H1 (cell line): ENCODE measurements at regions not wholly inside any gene's neighbourhood (a gene's known extent, or its start where the extent isn't known, plus 50 kb on each side); places are given as distances from the start of the nearest gene placed in this dataset.

Experiments
- ATF3 ChIP-seq: IDR thresholded peaks from 2 replicates; pipeline ENCODE4 v1.6.1; 2011; ENCODE audit warnings: low read depth, mild to moderate bottlenecking, low read length; ENCODE audit not compliant: insufficient read depth
- CEBPB ChIP-seq: IDR thresholded peaks from 2 replicates; pipeline ENCODE4 v1.6.1; 2012; ENCODE audit warnings: low read depth, low read length
- GABPA ChIP-seq: IDR thresholded peaks from 2 replicates; pipeline ENCODE4 v1.6.1; 2011; ENCODE audit warnings: mild to moderate bottlenecking, low read length, moderate library complexity, borderline replicate concordance; ENCODE audit not compliant: insufficient read depth
- RFX5 ChIP-seq: IDR thresholded peaks from 2 replicates; pipeline ENCODE4 v1.6.1; 2011; ENCODE audit warnings: low read depth, low read length, improper control_type of control experiment, borderline replicate concordance
- TBP ChIP-seq: IDR thresholded peaks from 2 replicates; pipeline ENCODE4 v1.6.1; 2011; ENCODE audit warnings: low read depth, low read length, improper control_type of control experiment
- TF ChIP-seq, protein P1 (sequence below): fragments of 300-600 bp; sonication (generic); IDR thresholded peaks from 2 replicates; pipeline ENCODE4 v1.7.1; 2012; ENCODE audit warnings: low read length, moderate library complexity, mild to moderate bottlenecking, inconsistent platforms; ENCODE audit not compliant: insufficient replicate concordance

DNA sequence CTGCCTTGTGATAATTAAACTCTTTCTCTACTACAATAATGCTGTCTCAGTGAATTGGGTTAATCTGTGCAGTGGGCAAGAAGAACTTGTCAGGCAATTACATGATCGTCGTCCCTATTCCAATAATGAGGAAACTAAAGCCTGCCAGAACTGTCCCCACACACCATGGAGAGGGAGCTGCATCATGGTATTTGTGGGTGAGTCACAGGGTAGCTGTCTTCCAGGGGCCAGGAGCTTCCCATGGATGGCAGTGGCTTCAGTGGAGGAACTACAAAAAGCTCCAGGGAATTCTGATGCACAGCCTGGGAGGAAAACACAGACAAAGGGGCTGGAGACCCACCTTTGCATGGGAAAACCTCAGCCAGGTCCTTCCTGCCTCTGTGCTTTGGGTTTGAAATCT lies 83.3 kb upstream of the C16orf82 start (continued):
- no peak for TF ChIP-seq ATF3
- TF ChIP-seq RFX5, result no peak
- no peak for TF ChIP-seq TBP
- TF ChIP-seq, protein P1, sequence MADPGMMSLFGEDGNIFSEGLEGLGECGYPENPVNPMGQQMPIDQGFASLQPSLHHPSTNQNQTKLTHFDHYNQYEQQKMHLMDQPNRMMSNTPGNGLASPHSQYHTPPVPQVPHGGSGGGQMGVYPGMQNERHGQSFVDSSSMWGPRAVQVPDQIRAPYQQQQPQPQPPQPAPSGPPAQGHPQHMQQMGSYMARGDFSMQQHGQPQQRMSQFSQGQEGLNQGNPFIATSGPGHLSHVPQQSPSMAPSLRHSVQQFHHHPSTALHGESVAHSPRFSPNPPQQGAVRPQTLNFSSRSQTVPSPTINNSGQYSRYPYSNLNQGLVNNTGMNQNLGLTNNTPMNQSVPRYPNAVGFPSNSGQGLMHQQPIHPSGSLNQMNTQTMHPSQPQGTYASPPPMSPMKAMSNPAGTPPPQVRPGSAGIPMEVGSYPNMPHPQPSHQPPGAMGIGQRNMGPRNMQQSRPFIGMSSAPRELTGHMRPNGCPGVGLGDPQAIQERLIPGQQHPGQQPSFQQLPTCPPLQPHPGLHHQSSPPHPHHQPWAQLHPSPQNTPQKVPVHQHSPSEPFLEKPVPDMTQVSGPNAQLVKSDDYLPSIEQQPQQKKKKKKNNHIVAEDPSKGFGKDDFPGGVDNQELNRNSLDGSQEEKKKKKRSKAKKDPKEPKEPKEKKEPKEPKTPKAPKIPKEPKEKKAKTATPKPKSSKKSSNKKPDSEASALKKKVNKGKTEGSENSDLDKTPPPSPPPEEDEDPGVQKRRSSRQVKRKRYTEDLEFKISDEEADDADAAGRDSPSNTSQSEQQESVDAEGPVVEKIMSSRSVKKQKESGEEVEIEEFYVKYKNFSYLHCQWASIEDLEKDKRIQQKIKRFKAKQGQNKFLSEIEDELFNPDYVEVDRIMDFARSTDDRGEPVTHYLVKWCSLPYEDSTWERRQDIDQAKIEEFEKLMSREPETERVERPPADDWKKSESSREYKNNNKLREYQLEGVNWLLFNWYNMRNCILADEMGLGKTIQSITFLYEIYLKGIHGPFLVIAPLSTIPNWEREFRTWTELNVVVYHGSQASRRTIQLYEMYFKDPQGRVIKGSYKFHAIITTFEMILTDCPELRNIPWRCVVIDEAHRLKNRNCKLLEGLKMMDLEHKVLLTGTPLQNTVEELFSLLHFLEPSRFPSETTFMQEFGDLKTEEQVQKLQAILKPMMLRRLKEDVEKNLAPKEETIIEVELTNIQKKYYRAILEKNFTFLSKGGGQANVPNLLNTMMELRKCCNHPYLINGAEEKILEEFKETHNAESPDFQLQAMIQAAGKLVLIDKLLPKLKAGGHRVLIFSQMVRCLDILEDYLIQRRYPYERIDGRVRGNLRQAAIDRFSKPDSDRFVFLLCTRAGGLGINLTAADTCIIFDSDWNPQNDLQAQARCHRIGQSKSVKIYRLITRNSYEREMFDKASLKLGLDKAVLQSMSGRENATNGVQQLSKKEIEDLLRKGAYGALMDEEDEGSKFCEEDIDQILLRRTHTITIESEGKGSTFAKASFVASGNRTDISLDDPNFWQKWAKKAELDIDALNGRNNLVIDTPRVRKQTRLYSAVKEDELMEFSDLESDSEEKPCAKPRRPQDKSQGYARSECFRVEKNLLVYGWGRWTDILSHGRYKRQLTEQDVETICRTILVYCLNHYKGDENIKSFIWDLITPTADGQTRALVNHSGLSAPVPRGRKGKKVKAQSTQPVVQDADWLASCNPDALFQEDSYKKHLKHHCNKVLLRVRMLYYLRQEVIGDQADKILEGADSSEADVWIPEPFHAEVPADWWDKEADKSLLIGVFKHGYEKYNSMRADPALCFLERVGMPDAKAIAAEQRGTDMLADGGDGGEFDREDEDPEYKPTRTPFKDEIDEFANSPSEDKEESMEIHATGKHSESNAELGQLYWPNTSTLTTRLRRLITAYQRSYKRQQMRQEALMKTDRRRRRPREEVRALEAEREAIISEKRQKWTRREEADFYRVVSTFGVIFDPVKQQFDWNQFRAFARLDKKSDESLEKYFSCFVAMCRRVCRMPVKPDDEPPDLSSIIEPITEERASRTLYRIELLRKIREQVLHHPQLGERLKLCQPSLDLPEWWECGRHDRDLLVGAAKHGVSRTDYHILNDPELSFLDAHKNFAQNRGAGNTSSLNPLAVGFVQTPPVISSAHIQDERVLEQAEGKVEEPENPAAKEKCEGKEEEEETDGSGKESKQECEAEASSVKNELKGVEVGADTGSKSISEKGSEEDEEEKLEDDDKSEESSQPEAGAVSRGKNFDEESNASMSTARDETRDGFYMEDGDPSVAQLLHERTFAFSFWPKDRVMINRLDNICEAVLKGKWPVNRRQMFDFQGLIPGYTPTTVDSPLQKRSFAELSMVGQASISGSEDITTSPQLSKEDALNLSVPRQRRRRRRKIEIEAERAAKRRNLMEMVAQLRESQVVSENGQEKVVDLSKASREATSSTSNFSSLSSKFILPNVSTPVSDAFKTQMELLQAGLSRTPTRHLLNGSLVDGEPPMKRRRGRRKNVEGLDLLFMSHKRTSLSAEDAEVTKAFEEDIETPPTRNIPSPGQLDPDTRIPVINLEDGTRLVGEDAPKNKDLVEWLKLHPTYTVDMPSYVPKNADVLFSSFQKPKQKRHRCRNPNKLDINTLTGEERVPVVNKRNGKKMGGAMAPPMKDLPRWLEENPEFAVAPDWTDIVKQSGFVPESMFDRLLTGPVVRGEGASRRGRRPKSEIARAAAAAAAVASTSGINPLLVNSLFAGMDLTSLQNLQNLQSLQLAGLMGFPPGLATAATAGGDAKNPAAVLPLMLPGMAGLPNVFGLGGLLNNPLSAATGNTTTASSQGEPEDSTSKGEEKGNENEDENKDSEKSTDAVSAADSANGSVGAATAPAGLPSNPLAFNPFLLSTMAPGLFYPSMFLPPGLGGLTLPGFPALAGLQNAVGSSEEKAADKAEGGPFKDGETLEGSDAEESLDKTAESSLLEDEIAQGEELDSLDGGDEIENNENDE, result no peak
- no peak for TF ChIP-seq GABPA
- no peak for TF ChIP-seq CEBPB
